Endometrial microvascular endothelial cells (primary cell): ENCODE measurements at regions not wholly inside any gene's neighbourhood (a gene's known extent, or its start where the extent isn't known, plus 50 kb on each side); places are given as distances from the start of the nearest gene placed in this dataset.

Experiments
- in situ Hi-C: cut with HindIII; loops from 2 replicates; pipeline ENCODE4 v1.10.0; 2017; ENCODE audit warnings: low sequenced_read_pairs, low pct_unique_long_range_greater_than_20kb; ENCODE audit errors: inconsistent ontology term

DNA sequence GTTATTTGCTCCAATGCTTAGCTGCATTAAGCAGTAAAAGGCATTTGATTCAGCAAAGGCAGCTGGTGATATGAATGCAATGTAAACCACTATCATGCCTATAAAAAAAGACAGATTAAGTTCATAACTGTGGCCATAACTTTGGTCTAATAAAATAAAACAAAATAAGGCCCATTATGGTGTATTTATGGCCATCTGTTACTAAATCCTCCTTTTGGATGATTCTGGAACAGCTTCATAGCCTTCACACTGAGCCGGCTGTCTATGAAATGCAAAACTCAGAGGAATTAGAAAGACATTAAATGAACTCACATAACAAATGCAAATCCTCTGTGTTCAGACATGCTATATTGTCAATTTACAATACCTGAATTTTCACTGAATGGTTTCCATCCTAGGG lies 223.7 kb upstream of the FAT4 start:
- in situ Hi-C loops = no loop called here

DNA sequence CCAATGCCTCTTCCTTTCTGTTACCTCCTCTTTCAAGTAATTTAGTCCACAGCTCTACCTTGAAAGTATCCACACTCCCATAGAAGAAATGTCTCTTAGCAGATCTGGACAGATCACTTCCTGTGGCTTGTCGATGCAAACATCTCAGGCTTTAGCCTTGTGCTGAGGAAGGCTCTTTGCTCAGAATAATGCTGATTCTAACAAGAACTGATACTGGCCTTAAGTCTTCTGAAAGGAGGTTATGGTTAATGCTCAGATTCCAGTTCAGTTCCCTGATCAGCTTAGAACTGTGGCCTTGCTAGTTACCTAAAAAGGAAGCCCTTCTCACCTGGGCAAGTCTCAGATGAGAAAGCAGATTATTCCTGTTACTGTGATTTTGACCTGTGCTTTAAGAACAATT lies 230.1 kb upstream of the FAT4 start:
- in situ Hi-C loops = no loop called here

GRCh38 chr4:125082729-125083417 lies 231.9 kb upstream of the FAT4 start:
- in situ Hi-C loops = no loop called here

DNA sequence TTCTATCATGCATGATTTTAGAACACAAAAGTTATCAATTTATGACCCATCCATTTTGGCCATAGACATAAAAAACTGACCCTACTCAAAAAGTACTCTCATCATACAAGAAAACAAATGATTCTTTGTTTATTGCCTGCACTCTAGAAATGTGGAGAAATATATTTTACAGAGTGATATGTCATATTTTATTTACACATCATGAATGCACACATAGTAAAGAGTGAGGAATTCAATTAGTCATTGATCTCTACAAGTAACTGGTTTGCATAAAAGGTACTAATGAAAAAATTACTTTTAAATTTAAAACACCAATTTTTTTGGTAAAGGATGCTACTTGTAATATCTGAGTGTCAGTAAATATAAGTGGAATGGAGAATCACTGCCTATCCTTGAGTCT lies 242.5 kb upstream of the FAT4 start:
- in situ Hi-C loops = no loop called here

GRCh38 chr4:125070861-125071260 lies 243.9 kb upstream of the FAT4 start:
- in situ Hi-C loops = no loop called here

DNA sequence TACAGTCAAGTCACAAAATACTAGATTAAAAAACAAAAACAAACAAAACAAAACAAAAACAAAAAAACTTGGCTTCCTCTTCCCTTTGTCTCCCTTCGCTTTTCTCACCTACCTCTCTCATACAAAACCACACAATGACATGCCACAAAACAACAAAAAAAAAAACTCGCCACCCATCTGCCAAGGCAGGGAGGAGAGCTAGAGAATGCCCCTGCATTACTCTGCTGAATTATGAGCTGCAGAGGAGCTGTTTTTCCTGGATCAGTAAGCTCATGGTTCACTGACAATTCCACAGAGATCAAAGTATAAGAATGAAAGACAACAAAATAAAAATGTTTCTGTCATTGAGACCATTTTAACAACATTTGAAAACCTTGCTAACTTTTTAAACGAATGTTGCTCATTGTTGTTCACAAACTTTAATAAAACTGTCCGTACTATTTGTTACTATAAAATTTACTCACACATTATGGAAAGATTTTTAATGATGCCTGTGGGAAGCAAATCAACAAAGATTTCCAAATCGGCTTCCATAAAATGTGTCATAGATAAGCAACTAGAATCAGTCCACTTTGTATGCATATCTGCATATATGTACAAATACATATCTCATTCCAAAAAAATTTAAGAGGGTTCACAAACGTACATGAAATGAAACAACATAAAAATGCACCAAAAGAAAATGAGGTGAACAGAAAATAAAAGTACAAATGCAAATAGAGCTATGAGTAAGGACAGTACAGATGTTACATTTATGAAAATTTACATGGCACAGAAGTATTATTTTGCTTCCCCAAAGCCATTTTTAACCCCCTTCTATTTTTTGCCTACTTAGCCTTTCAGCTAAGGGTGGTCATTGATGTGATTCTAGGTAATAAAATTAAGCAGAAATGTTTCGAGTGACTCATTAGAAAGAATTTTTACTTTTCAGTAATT lies 252.4 kb upstream of the FAT4 start:
- in situ Hi-C loops = no loop called here

- in situ Hi-C loops = no loop called here
Observed at GRCh38 chr4:125060376-125060775, 254.4 kb upstream of the FAT4 start.

DNA sequence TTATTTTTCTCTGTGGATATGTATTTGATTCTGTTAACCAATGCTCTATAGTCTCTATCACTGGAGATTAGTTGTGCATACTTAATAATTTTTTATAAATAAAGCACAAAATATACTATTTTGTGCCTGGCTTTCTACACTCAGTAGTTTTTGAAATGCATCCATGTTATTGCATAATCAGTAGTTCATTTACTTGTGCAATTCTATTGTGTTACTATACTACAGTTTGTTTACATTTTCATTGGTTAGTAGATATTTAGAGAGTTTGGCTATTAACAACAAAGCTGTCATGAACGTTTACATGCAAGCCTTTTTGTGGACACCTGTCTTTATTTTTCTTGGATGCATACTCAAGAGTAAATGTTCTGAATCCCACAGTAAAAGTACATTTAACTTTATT lies 265.0 kb upstream of the FAT4 start:
- in situ Hi-C loops = no loop called here

- in situ Hi-C loops = no loop called here
Observed at GRCh38 chr4:125045311-125045710, 269.4 kb upstream of the FAT4 start.

- in situ Hi-C loops = no loop called here
Observed at GRCh38 chr4:125044886-125045285, 269.9 kb upstream of the FAT4 start.

GRCh38 chr4:125043486-125043885 lies 271.3 kb upstream of the FAT4 start:
- in situ Hi-C loops = no loop called here

- in situ Hi-C loops = no loop called here
Observed at GRCh38 chr4:125042041-125042440, 272.7 kb upstream of the FAT4 start.

DNA sequence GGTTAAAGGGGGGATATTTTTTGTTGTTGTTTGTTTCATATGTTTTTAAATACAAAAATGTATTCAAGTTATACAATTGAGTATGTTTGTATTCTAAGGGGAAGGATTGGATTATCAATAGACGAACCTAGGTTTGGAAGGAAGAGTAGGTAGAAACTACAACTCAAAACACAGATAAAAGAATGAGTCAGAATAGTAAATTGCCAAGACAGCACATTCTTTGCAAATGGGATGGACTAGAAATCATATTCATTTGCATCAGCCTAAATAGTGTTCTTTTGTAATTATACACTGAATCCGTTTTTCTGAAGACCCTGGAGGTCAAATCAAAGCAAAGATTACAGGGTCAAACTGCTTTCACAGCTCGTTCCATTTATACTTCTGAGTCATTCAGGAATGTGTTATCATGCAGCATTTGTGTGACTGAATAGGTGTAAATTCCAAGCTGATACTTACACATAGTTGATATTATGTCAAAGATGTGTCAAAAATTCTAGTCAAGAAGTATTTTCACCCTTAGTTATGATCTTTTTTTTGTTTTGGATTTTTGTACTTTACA lies 273.3 kb upstream of the FAT4 start:
- in situ Hi-C loops = no loop called here

GRCh38 chr4:125039550-125039949 lies 275.2 kb upstream of the FAT4 start:
- in situ Hi-C loops = no loop called here

DNA sequence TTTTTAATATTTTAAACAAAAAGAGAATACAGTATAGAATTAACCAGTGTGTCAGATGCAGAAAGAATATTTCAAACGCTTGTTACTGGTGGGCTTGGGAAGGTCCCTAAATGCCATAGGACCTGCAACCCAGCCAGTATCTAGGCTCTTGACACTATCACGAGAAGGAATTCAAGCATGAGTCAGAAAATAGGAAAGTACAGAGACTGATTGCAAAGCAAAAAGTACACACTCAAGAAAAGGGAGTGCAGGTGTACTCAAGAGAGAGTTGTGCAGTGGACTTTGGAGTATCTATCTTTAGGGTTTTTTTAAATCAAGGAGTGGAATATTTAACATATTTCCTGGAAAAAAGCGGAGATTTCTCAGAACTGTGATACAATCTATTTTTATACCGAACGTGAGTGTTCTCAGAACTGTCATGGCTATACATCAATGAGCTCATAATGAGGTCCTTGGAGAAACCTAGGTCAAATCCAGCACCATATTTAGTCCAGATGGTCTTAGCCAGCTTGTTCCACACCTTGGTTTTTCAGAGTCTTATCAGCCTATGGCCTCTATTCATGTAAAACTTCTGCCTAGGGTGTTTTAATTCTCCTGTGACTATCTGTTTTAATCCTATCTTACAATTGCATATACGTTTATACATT lies 291.8 kb upstream of the FAT4 start:
- in situ Hi-C loops = no loop called here

DNA sequence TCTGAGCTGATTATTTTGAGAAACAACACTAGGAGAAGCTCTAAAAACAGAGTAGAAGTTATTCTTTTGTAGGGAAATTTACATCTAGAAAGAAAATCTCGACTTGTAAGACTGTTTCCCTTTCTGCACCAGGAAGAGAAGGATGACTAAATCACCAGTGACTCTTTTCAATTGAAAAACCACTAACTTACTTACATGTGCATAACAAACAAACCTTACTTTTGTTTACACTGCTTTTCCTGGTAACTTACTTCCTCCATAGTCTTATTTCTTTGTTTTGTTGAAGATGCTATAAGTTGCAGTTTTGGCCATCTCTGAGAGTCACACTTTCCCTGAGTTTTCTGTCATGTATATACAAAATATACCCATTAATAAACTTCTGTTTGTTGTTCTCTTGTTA lies 293.6 kb upstream of the FAT4 start:
- in situ Hi-C loops = no loop called here

GRCh38 chr4:125020089-125021034 lies 294.4 kb upstream of the FAT4 start:
- in situ Hi-C loops = no loop called here

DNA sequence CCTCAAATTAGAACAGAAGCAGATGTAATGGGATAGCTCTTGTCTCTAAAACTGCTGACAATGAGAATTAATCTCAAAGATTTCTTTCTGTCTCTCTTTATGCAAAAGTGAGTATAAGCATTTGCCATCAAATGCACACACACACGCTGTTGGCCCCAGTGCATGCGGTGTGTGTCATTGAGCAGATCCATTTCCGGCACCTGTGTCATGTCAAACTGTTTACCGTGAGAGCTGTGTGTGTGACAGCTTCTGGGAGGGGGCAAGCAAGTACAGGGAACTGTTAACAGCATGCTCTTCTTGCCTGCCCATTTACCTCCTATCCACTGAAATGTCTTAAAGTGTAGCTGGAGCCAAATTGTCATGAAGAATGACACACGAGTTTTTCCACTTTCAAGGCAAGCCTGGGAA lies 297.9 kb upstream of the FAT4 start:
- in situ Hi-C loops = no loop called here

GRCh38 chr4:125013891-125014290 lies 300.9 kb upstream of the FAT4 start:
- in situ Hi-C loops = no loop called here
